ENCODE measurements at regions not wholly inside any gene's neighbourhood (a gene's known extent, or its start where the extent isn't known, plus 50 kb on each side); places are given as distances from the start of the nearest gene placed in this dataset.

- Histone ChIP-seq H3K4me3 (ENCODE audit: low read depth, low read length) (no peak overlapping the region), H3K27me3 (ENCODE audit: insufficient read depth, low read depth, severe bottlenecking) (no peaks in the 10 kb centered on the region), H3K36me3 (no peaks in the 10 kb centered on the region), H3K9me3 (ENCODE audit: severe bottlenecking) (no peaks in the 10 kb centered on the region), H3K27ac (no peak overlapping the region)
- no peak for DNase-seq
- TF ChIP-seq CTCF (IDR thresholded peaks at IDR 0.05; ENCODE audit: low read depth, low read length) = no peak
Observed at GRCh38 chr2:40809156-40809555, 357.3 kb upstream of the SLC8A1 start.

GRCh38 chr2:40814616-40815015 is 362.7 kb upstream of the SLC8A1 start:
- Histone ChIP-seq H3K27me3 (ENCODE audit: insufficient read depth, low read depth, severe bottlenecking) (no peaks in the 10 kb centered on the region), H3K27ac (no peak overlapping the region), H3K4me3 (ENCODE audit: low read depth, low read length) (no peak overlapping the region), H3K9me3 (ENCODE audit: severe bottlenecking) (no peaks in the 10 kb centered on the region), H3K36me3 (no peaks in the 10 kb centered on the region)
- no peak for DNase-seq
- no peak for TF ChIP-seq CTCF (IDR thresholded peaks at IDR 0.05; ENCODE audit: low read depth, low read length)

- Histone ChIP-seq H3K27me3 (ENCODE audit: insufficient read depth, low read depth, severe bottlenecking) (no peaks in the 10 kb centered on the region), H3K4me3 (ENCODE audit: low read depth, low read length) (no peak overlapping the region), H3K9me3 (ENCODE audit: severe bottlenecking) (no peaks in the 10 kb centered on the region), H3K36me3 (no peaks in the 10 kb centered on the region), H3K27ac (no peak overlapping the region)
- TF ChIP-seq CTCF (IDR thresholded peaks at IDR 0.05; ENCODE audit: low read depth, low read length) = no peak
- no peak for DNase-seq
Observed at GRCh38 chr2:40820319-40820718, 368.4 kb upstream of the SLC8A1 start.

GRCh38 chr2:40823478-40823877 is 371.6 kb upstream of the SLC8A1 start:
- Histone ChIP-seq H3K4me3 (ENCODE audit: low read depth, low read length) (no peak overlapping the region), H3K27ac (no peak overlapping the region), H3K36me3 (no peaks in the 10 kb centered on the region), H3K27me3 (ENCODE audit: insufficient read depth, low read depth, severe bottlenecking) (no peaks in the 10 kb centered on the region), H3K9me3 (ENCODE audit: severe bottlenecking) (no peaks in the 10 kb centered on the region)
- DNase-seq = no peak
- no peak for TF ChIP-seq CTCF (IDR thresholded peaks at IDR 0.05; ENCODE audit: low read depth, low read length)

GRCh38 chr2:40824278-40824677 is 372.4 kb upstream of the SLC8A1 start:
- Histone ChIP-seq H3K36me3 (no peaks in the 10 kb centered on the region), H3K4me3 (ENCODE audit: low read depth, low read length) (no peak overlapping the region), H3K9me3 (ENCODE audit: severe bottlenecking) (no peaks in the 10 kb centered on the region), H3K27ac (no peak overlapping the region), H3K27me3 (ENCODE audit: insufficient read depth, low read depth, severe bottlenecking) (no peaks in the 10 kb centered on the region)
- TF ChIP-seq CTCF (IDR thresholded peaks at IDR 0.05; ENCODE audit: low read depth, low read length) = no peak
- DNase-seq = no peak

- no peak overlapping the region for H3K4me3 ChIP-seq (ENCODE audit: low read depth, low read length)
- no peak for DNase-seq
- no peaks in the 10 kb centered on the region for H3K27me3 ChIP-seq (ENCODE audit: insufficient read depth, low read depth, severe bottlenecking)
- TF ChIP-seq CTCF (IDR thresholded peaks at IDR 0.05; ENCODE audit: low read depth, low read length) = no peak
- H3K36me3 ChIP-seq = no peaks in the 10 kb centered on the region
- no peak overlapping the region for H3K27ac ChIP-seq
- no peaks in the 10 kb centered on the region for H3K9me3 ChIP-seq (ENCODE audit: severe bottlenecking)
Observed at GRCh38 chr2:40827392-40827791, 375.5 kb upstream of the SLC8A1 start.
